ENCODE measurements at regions not wholly inside any gene's neighbourhood (a gene's known extent, or its start where the extent isn't known, plus 50 kb on each side); places are given as distances from the start of the nearest gene placed in this dataset.

GRCh38 chr6:40760887-40761286, 173.7 kb upstream of the LRFN2 start:
- no peak for DNase-seq (ENCODE audit: low read depth, low spot score)
- Histone ChIP-seq H3K79me2 (ENCODE audit: control insufficient read depth, insufficient read depth, low read length) (no peaks in the 10 kb centered on the region), H2AFZ (ENCODE audit: control insufficient read depth, low read length) (no peak overlapping the region), H3K4me1 (ENCODE audit: control insufficient read depth, extremely low read depth, insufficient read depth, low read length) (no peaks in the 10 kb centered on the region), H3K4me2 (ENCODE audit: control insufficient read depth, extremely low read depth, insufficient read depth, low read depth, low read length) (no peak overlapping the region), H3K36me3 (ENCODE audit: control insufficient read depth in 2 of 2, extremely low read depth in 1 of 2, insufficient read depth in 2 of 2, low read length in 2 of 2) (no peaks in the 10 kb centered on the region), H3K9ac (ENCODE audit: control insufficient read depth, extremely low read depth, insufficient read depth, low read length) (no peak overlapping the region), H3K27ac (ENCODE audit: control insufficient read depth, insufficient read depth, low read length) (no peak overlapping the region), H4K20me1 (ENCODE audit: control insufficient read depth, extremely low read depth, insufficient read depth, low read length) (no peaks in the 10 kb centered on the region), H3K9me1 (ENCODE audit: control insufficient read depth, extremely low read depth, insufficient read depth, low read length) (no peaks in the 10 kb centered on the region), H3K27me3 (ENCODE audit: control insufficient read depth, extremely low read depth, insufficient read depth, low read length) (peaks cover 31% of the 10 kb centered on the region), H3K4me3 (ENCODE audit: control insufficient read depth in 2 of 3, extremely low read depth in 1 of 3, insufficient read depth in 2 of 3, low read depth in 1 of 3, low read length in 3 of 3) (no peak overlapping the region), H3K9me3 (ENCODE audit: control insufficient read depth, low read depth, low read length) (no peaks in the 10 kb centered on the region)
- FAIRE-seq, result no peak
- dilution Hi-C loops (cut with MboI; ENCODE audit: extremely low pct_ligation_motif_present, low sequenced_read_pairs), result no loop called here
- no peak for TF ChIP-seq EZH2 (IDR thresholded peaks at IDR 0.05; ENCODE audit: low read length)
- TF ChIP-seq, protein P1, sequence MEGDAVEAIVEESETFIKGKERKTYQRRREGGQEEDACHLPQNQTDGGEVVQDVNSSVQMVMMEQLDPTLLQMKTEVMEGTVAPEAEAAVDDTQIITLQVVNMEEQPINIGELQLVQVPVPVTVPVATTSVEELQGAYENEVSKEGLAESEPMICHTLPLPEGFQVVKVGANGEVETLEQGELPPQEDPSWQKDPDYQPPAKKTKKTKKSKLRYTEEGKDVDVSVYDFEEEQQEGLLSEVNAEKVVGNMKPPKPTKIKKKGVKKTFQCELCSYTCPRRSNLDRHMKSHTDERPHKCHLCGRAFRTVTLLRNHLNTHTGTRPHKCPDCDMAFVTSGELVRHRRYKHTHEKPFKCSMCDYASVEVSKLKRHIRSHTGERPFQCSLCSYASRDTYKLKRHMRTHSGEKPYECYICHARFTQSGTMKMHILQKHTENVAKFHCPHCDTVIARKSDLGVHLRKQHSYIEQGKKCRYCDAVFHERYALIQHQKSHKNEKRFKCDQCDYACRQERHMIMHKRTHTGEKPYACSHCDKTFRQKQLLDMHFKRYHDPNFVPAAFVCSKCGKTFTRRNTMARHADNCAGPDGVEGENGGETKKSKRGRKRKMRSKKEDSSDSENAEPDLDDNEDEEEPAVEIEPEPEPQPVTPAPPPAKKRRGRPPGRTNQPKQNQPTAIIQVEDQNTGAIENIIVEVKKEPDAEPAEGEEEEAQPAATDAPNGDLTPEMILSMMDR (optimal IDR thresholded peaks at IDR 0.05 in 1 of 3, IDR thresholded peaks at IDR 0.05 in 1 of 3, conservative IDR thresholded peaks at IDR 0.05 in 1 of 3; ENCODE audit: extremely low read depth in 1 of 3, insufficient read depth in 2 of 3, low read length in 3 of 3), result no peak

DNA sequence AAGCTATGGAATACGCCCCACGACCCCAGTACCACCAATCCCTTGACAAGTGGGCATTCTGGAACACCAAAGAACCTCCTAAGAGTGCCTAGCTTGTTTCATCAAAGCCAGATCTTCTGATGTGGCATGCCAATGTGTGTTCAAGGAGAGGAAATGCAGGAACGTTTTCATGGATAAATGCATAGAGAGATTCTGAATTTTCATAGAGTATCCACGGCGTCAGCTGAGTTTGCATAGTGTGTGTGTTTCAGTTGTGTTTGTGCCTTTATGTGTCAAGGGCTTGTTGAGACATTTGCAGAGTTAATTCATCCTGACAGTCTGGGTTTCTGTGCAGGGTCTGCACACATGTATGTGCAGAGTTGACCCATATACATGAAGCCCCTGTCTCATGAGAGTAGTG, 172.7 kb upstream of the LRFN2 start:
- Histone ChIP-seq H3K4me2 (ENCODE audit: control insufficient read depth, extremely low read depth, insufficient read depth, low read depth, low read length) (no peak overlapping the region), H3K27me3 (ENCODE audit: control insufficient read depth, extremely low read depth, insufficient read depth, low read length) (peaks cover 35% of the 10 kb centered on the region), H3K9me3 (ENCODE audit: control insufficient read depth, low read depth, low read length) (no peaks in the 10 kb centered on the region), H4K20me1 (ENCODE audit: control insufficient read depth, extremely low read depth, insufficient read depth, low read length) (no peaks in the 10 kb centered on the region), H3K9me1 (ENCODE audit: control insufficient read depth, extremely low read depth, insufficient read depth, low read length) (no peaks in the 10 kb centered on the region), H3K4me1 (ENCODE audit: control insufficient read depth, extremely low read depth, insufficient read depth, low read length) (no peaks in the 10 kb centered on the region), H3K9ac (ENCODE audit: control insufficient read depth, extremely low read depth, insufficient read depth, low read length) (no peak overlapping the region), H3K36me3 (ENCODE audit: control insufficient read depth in 2 of 2, extremely low read depth in 1 of 2, insufficient read depth in 2 of 2, low read length in 2 of 2) (no peaks in the 10 kb centered on the region), H2AFZ (ENCODE audit: control insufficient read depth, low read length) (no peak overlapping the region), H3K27ac (ENCODE audit: control insufficient read depth, insufficient read depth, low read length) (no peak overlapping the region), H3K4me3 (ENCODE audit: control insufficient read depth in 2 of 3, extremely low read depth in 1 of 3, insufficient read depth in 2 of 3, low read depth in 1 of 3, low read length in 3 of 3) (no peak overlapping the region), H3K79me2 (ENCODE audit: control insufficient read depth, insufficient read depth, low read length) (no peaks in the 10 kb centered on the region)
- TF ChIP-seq EZH2 (IDR thresholded peaks at IDR 0.05; ENCODE audit: low read length), result no peak
- TF ChIP-seq, protein P1 (optimal IDR thresholded peaks at IDR 0.05 in 1 of 3, IDR thresholded peaks at IDR 0.05 in 1 of 3, conservative IDR thresholded peaks at IDR 0.05 in 1 of 3; ENCODE audit: extremely low read depth in 1 of 3, insufficient read depth in 2 of 3, low read length in 3 of 3), result no peak
- DNase-seq (ENCODE audit: low read depth, low spot score) (no peak), FAIRE-seq (no peak)
- dilution Hi-C loops (cut with MboI; ENCODE audit: extremely low pct_ligation_motif_present, low sequenced_read_pairs), result no loop called here
